PC-3 (cell line): ENCODE measurements at regions not wholly inside any gene's neighbourhood (a gene's known extent, or its start where the extent isn't known, plus 50 kb on each side); places are given as distances from the start of the nearest gene placed in this dataset.

ENCODE experiments used
- ATAC-seq: fragments of 200-7000 bp; cut with Tn5 transposase; 2 replicates; pipeline ENCODE4 v1.9.1; 2020; ENCODE audit warnings: mild to moderate bottlenecking, moderate library complexity
- BruUV-seq: library from RNA; stranded (reverse); fragments of 400-500 nt; replicated peaks from 2 replicates; lab custom pipeline; 2021; lab: Mats Ljungman, UMichigan
- CTCF ChIA-PET: fragments of 300-600 bp; sonication (Branson Sonifier 250); formaldehyde crosslinking; loops from one replicate; lab custom pipeline; 2022; ENCODE audit warnings: antibody characterized with exemption; lab: Charles Lee
- POLR2A ChIA-PET: fragments of 300-600 bp; sonication (Branson Sonifier 250); formaldehyde crosslinking; loops from one replicate; lab custom pipeline; 2022; ENCODE audit warnings: antibody characterized with exemption; ENCODE audit not compliant: unreplicated experiment; lab: Charles Lee
- DNase-seq: peaks from one replicate; pipeline ENCODE4 v3.0.0-alpha.2; 2015
- H2AFZ ChIP-seq: fragments of 300-600 bp; sonication (generic); 2 replicates; pipeline ENCODE4 v1.6.0; 2016; ENCODE audit warnings: antibody characterized with exemption, low read length
- H3F3A ChIP-seq: fragments of 300-600 bp; sonication (generic); one replicate; pipeline ENCODE4 v1.6.0; 2017; ENCODE audit warnings: antibody characterized with exemption, low read length, control low read depth, mild to moderate bottlenecking; ENCODE audit not compliant: unreplicated experiment
- H3K27ac ChIP-seq: fragments of 300-600 bp; sonication (generic); 2 replicates; pipeline ENCODE4 v1.5.1; 2016; ENCODE audit warnings: mild to moderate bottlenecking, low read length
- H3K27me3 ChIP-seq: fragments of 300-600 bp; sonication (generic); 2 replicates; pipeline ENCODE4 v1.6.1; 2016; ENCODE audit warnings: low read length, mixed read lengths
- H3K36me3 ChIP-seq: fragments of 300-600 bp; sonication (generic); 2 replicates; pipeline ENCODE4 v1.6.1; 2016; ENCODE audit warnings: low read depth, mixed run types, low read length, mixed read lengths
- H3K4me1 ChIP-seq: fragments of 300-600 bp; sonication (generic); 2 replicates; pipeline ENCODE4 v1.5.1; 2016; ENCODE audit warnings: low read length; ENCODE audit not compliant: insufficient read depth
- H3K4me2 ChIP-seq: fragments of 300-600 bp; sonication (generic); 2 replicates; pipeline ENCODE4 v1.6.0; 2016; ENCODE audit warnings: low read length
- H3K4me3 ChIP-seq: fragments of 300-600 bp; sonication (generic); 2 replicates; pipeline ENCODE4 v1.5.1; 2016; ENCODE audit warnings: mild to moderate bottlenecking, low read length, mixed read lengths
- H3K79me2 ChIP-seq: fragments of 300-600 bp; sonication (generic); 2 replicates; pipeline ENCODE4 v1.6.1; 2017; ENCODE audit warnings: low read length, mixed read lengths
- H3K9ac ChIP-seq: fragments of 300-600 bp; sonication (generic); 2 replicates; pipeline ENCODE4 v1.6.0; 2016; ENCODE audit warnings: mild to moderate bottlenecking, low read length
- H3K9me2 ChIP-seq: fragments of 300-600 bp; sonication (generic); replicated peaks from 2 replicates; pipeline ENCODE4 v1.6.1; 2016; ENCODE audit warnings: mixed run types, low read length, mixed read lengths
- H3K9me3 ChIP-seq: fragments of 300-600 bp; sonication (generic); 2 replicates; pipeline ENCODE4 v1.6.1; 2016; ENCODE audit warnings: low read length, mixed read lengths
- H4K20me1 ChIP-seq: fragments of 300-600 bp; sonication (generic); 2 replicates; pipeline ENCODE4 v1.6.1; 2016; ENCODE audit warnings: low read length, mixed read lengths
- CTCF ChIP-seq: fragments of 300-600 bp; sonication (generic); conservative IDR thresholded peaks from 2 replicates; pipeline ENCODE4 v1.5.1; 2017; ENCODE audit warnings: antibody characterized with exemption, low read depth, mild to moderate bottlenecking, low read length
- EZH2 ChIP-seq: fragments of 300-600 bp; sonication (generic); IDR thresholded peaks from one replicate; pipeline ENCODE4 v1.6.1; 2017; ENCODE audit warnings: antibody characterized with exemption, mild to moderate bottlenecking, low read length; ENCODE audit not compliant: unreplicated experiment
- EZH2phosphoT487 ChIP-seq: fragments of 300-600 bp; sonication (generic); IDR thresholded peaks from 2 replicates; pipeline ENCODE4 v1.6.1; 2018; ENCODE audit warnings: mild to moderate bottlenecking, antibody characterized with exemption, low read length, borderline replicate concordance
- intact Hi-C: fragments of 100-400 bp; cut with micrococcal nuclease; formaldehyde crosslinking; loops from 2 replicates; pipeline ENCODE4 v1.9.0; 2023

- Histone ChIP-seq H3K4me3 (no peak overlapping the region), H3K27ac (no peak overlapping the region), H3K4me2 (no peak overlapping the region), H3K9me3 (no peaks in the 10 kb centered on the region), H3K4me1 (peaks cover 17% of the 10 kb centered on the region), H3K36me3 (no peaks in the 10 kb centered on the region), H4K20me1 (no peaks in the 10 kb centered on the region), H3K9ac (no peak overlapping the region), H3F3A (no peaks in the 10 kb centered on the region), H2AFZ (no peak overlapping the region), H3K27me3 (no peaks in the 10 kb centered on the region), H3K79me2 (no peaks in the 10 kb centered on the region), H3K9me2 (no peaks in the 10 kb centered on the region)
- intact Hi-C loops, result no loop called here
- POLR2A ChIA-PET, result no interaction called here
- CTCF ChIA-PET, result no interaction called here
- DNase-seq (no peak), ATAC-seq (no peak)
- TF ChIP-seq EZH2, result no peak
- TF ChIP-seq CTCF, result no peak
- no peak for TF ChIP-seq EZH2phosphoT487
- no TSS peak for BruUV-seq
These were observed 246.7 kb upstream of the TLL1 start for GRCh38 chr4:165626316-165626715.

GRCh38 chr4:165627128-165627527 is 245.9 kb upstream of the TLL1 start:
- TF ChIP-seq EZH2 (no peak), EZH2phosphoT487 (no peak), CTCF (no peak)
- ChIA-PET POLR2A (no interaction called here), CTCF (no interaction called here)
- Histone ChIP-seq H3F3A (no peaks in the 10 kb centered on the region), H3K79me2 (no peaks in the 10 kb centered on the region), H3K9me2 (no peaks in the 10 kb centered on the region), H2AFZ (no peak overlapping the region), H3K4me2 (no peak overlapping the region), H3K36me3 (no peaks in the 10 kb centered on the region), H3K9ac (no peak overlapping the region), H4K20me1 (no peaks in the 10 kb centered on the region), H3K27ac (no peak overlapping the region), H3K27me3 (no peaks in the 10 kb centered on the region), H3K9me3 (no peaks in the 10 kb centered on the region), H3K4me1 (peaks cover 11% of the 10 kb centered on the region), H3K4me3 (no peak overlapping the region)
- ATAC-seq, result no peak
- DNase-seq, result no peak
- intact Hi-C loops, result no loop called here
- BruUV-seq, result no TSS peak

GRCh38 chr4:165627548-165627947 is 245.5 kb upstream of the TLL1 start:
- no peak overlapping the region for H3K4me2 ChIP-seq
- no TSS peak for BruUV-seq
- H3K27ac ChIP-seq, result no peak overlapping the region
- H3K4me1 ChIP-seq, result peaks cover 7% of the 10 kb centered on the region
- H3K27me3 ChIP-seq, result no peaks in the 10 kb centered on the region
- DNase-seq, result no peak
- no peak overlapping the region for H2AFZ ChIP-seq
- no peak overlapping the region for H3K4me3 ChIP-seq
- intact Hi-C loops, result no loop called here
- H3K36me3 ChIP-seq, result no peaks in the 10 kb centered on the region
- ChIA-PET CTCF (no interaction called here), POLR2A (no interaction called here)
- H3K79me2 ChIP-seq, result no peaks in the 10 kb centered on the region
- TF ChIP-seq EZH2phosphoT487 (no peak), CTCF (no peak), EZH2 (no peak)
- no peaks in the 10 kb centered on the region for H3K9me2 ChIP-seq
- no peak overlapping the region for H3K9ac ChIP-seq
- no peaks in the 10 kb centered on the region for H3F3A ChIP-seq
- H3K9me3 ChIP-seq, result no peaks in the 10 kb centered on the region
- ATAC-seq, result no peak
- H4K20me1 ChIP-seq, result no peaks in the 10 kb centered on the region
